Fibroblast of peridontal ligament (primary cell): ENCODE measurements at regions not wholly inside any gene's neighbourhood (a gene's known extent, or its start where the extent isn't known, plus 50 kb on each side); places are given as distances from the start of the nearest gene placed in this dataset.
"Not testable (repeated sequence)": the region's sequence is repeated elsewhere in the genome, so short reads cannot be mapped to it uniquely, and the experiment has no call there.

ENCODE experiments used
- DNase-seq: peaks from one replicate; pipeline ENCODE4 v3.0.0-alpha.2; 2010; ENCODE audit errors: extremely low read depth

- DNase-seq = peak; percentile 55
These were observed 65.8 kb downstream of the MTX3 start for GRCh38 chr5:79924936-79925893.

GRCh38 chr5:79923431-79923830, 67.6 kb downstream of the MTX3 start:
- no peak for DNase-seq

- DNase-seq = no peak
These were observed 68.4 kb downstream of the MTX3 start for GRCh38 chr5:79922626-79923025.

- DNase-seq = not testable (repeated sequence)
These were observed 83.6 kb downstream of the MTX3 start for GRCh38 chr5:79907452-79907851.

- DNase-seq = not testable (repeated sequence)
These were observed 88.5 kb downstream of the MTX3 start for GRCh38 chr5:79902571-79902970.

- peak; percentile 7 for DNase-seq
These were observed 89.4 kb downstream of the MTX3 start for GRCh38 chr5:79901631-79902030.

- peak; percentile 48 for DNase-seq
These were observed 92.5 kb downstream of the MTX3 start for GRCh38 chr5:79898611-79899010.

GRCh38 chr5:79893976-79894375, 97.1 kb downstream of the MTX3 start:
- no peak for DNase-seq

GRCh38 chr5:79893485-79893884, 97.6 kb downstream of the MTX3 start:
- DNase-seq = no peak

- no peak for DNase-seq
These were observed 100.2 kb downstream of the MTX3 start for GRCh38 chr5:79890930-79891249.

GRCh38 chr5:79890119-79890929, 100.7 kb downstream of the MTX3 start:
- no peak for DNase-seq

GRCh38 chr5:79888643-79889042, 102.4 kb downstream of the MTX3 start:
- DNase-seq = no peak

GRCh38 chr5:79886925-79887655, 104.0 kb downstream of the MTX3 start:
- no peak for DNase-seq

GRCh38 chr5:79886456-79886855, 104.6 kb downstream of the MTX3 start:
- no peak for DNase-seq

- DNase-seq = not testable (repeated sequence)
These were observed 111.2 kb downstream of the MTX3 start for GRCh38 chr5:79879880-79880279.

GRCh38 chr5:79878721-79879336, 112.2 kb downstream of the MTX3 start:
- DNase-seq = no peak

- no peak for DNase-seq
These were observed 112.9 kb downstream of the MTX3 start for GRCh38 chr5:79878136-79878679.

GRCh38 chr5:79876456-79876855, 114.6 kb downstream of the MTX3 start:
- peak; percentile 76 for DNase-seq

- DNase-seq = peak; percentile 29
These were observed 115.8 kb downstream of the MTX3 start for GRCh38 chr5:79875230-79875629.

GRCh38 chr5:79873187-79873586, 117.9 kb downstream of the MTX3 start:
- no peak for DNase-seq

GRCh38 chr5:79872291-79872690, 118.8 kb downstream of the MTX3 start:
- no peak for DNase-seq
